ENCODE measurements at regions not wholly inside any gene's neighbourhood (a gene's known extent, or its start where the extent isn't known, plus 50 kb on each side); places are given as distances from the start of the nearest gene placed in this dataset.

DNA sequence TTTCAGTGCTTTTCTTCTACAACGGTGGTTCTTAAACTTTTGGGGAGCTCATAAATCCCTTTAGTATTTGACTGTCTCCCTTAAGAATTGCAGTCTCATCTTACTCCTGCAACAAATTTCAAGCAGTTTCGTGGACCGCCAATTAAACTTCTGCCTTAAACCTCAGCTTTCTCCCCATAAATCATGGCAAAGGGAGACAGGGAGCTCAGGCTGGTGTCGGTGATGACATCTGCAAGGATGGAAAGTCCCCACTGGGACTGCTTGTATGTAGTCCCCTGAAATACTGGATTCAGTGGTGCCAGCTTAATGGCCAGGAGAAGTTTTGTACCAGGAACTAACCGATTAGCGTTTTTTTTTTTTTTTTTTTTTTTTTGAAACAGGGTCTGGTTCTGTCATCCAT, 148.7 kb upstream of the ITGA6 start:
- no peak for DNase-seq (ENCODE audit: low read depth)
- H3K4me3 ChIP-seq (ENCODE audit: low read length), result no peak overlapping the region
- TF ChIP-seq, protein P1, sequence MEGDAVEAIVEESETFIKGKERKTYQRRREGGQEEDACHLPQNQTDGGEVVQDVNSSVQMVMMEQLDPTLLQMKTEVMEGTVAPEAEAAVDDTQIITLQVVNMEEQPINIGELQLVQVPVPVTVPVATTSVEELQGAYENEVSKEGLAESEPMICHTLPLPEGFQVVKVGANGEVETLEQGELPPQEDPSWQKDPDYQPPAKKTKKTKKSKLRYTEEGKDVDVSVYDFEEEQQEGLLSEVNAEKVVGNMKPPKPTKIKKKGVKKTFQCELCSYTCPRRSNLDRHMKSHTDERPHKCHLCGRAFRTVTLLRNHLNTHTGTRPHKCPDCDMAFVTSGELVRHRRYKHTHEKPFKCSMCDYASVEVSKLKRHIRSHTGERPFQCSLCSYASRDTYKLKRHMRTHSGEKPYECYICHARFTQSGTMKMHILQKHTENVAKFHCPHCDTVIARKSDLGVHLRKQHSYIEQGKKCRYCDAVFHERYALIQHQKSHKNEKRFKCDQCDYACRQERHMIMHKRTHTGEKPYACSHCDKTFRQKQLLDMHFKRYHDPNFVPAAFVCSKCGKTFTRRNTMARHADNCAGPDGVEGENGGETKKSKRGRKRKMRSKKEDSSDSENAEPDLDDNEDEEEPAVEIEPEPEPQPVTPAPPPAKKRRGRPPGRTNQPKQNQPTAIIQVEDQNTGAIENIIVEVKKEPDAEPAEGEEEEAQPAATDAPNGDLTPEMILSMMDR (IDR thresholded peaks at IDR 0.05; ENCODE audit: insufficient read depth, low read depth, low read length, missing control alignments), result no peak

DNA sequence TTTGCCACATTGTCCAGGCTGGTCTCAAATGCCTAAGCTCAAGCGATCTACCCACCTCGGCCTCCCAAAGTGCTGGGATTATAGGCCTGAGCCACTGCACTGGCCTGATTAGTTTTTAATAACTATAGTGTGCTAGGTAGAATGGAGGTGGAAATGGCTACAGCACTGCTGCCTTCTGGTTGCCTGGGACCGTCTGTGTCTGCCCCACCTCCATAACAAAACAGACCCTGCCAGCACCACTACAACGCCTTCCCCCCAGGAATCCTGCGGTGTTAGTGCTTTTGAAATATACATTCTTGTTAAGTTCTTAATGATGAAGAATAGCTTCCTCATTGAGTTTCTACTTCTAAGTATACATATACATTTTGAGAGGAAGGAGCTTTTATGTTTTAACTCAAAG, 148.2 kb upstream of the ITGA6 start:
- no peak for DNase-seq (ENCODE audit: low read depth)
- TF ChIP-seq, protein P1 (IDR thresholded peaks at IDR 0.05; ENCODE audit: insufficient read depth, low read depth, low read length, missing control alignments), result no peak
- H3K4me3 ChIP-seq (ENCODE audit: low read length), result no peak overlapping the region

DNA sequence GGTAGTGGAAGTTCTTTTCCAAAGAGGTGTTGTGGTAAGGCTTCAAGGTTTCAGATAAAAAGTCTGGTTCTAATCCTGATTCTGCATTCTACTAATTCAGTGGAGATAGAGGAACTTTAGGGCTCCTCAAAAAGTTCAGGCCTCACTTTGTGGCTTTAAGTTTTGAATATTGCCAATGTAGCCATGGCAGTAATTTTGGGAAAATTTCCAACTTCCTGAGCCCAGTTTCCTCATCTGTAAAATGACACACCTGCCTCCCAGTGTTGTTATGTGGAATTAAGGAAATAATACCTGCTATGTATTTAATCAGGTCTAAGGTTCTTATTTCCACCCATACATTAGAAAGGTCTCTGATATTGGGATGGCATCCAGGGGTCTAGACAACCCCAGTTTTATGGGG, 147.6 kb upstream of the ITGA6 start:
- no peak overlapping the region for H3K4me3 ChIP-seq (ENCODE audit: low read length)
- TF ChIP-seq, protein P1 (IDR thresholded peaks at IDR 0.05; ENCODE audit: insufficient read depth, low read depth, low read length, missing control alignments), result peak; percentile 34
- DNase-seq (ENCODE audit: low read depth), result peak; percentile 47

DNA sequence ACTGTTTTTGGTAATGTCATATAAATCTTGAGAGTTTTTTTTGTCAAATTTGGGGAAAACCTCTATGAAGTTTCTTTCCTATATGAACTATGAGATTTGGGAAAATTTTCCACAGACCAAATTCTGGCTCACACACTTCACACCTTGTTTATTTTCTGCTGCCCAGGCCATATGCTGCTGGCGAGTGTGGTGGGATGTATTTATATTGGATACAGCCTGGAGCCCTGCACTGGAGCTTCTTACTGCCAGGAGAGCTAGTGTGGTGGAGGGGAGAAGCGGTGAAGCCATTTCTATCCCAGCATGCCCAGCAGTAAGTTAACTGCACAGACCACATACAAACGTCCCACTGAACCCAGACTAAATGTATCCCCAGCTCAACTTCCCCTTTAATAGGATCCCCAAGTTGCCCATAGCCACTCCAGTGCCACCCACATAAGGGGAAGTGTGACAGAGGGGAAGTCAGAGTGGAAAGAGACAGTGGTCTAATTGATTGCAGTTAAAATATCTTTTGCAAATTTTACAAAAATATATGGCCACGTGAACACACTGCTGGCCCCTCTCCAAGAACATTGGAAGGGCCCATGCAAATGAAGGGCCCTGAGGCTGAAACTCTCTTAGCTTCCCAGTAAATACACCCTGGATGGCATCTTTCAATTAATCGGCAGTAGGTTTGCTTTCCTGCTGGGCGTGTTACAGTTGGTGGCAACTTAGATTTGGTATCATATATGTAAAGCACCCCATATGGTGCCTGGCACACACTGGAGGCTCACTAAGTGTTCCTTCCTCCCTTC, 146.6 kb upstream of the ITGA6 start:
- DNase-seq (ENCODE audit: low read depth), result no peak
- TF ChIP-seq, protein P1 (IDR thresholded peaks at IDR 0.05; ENCODE audit: insufficient read depth, low read depth, low read length, missing control alignments), result no peak
- H3K4me3 ChIP-seq (ENCODE audit: low read length), result no peak overlapping the region

DNA sequence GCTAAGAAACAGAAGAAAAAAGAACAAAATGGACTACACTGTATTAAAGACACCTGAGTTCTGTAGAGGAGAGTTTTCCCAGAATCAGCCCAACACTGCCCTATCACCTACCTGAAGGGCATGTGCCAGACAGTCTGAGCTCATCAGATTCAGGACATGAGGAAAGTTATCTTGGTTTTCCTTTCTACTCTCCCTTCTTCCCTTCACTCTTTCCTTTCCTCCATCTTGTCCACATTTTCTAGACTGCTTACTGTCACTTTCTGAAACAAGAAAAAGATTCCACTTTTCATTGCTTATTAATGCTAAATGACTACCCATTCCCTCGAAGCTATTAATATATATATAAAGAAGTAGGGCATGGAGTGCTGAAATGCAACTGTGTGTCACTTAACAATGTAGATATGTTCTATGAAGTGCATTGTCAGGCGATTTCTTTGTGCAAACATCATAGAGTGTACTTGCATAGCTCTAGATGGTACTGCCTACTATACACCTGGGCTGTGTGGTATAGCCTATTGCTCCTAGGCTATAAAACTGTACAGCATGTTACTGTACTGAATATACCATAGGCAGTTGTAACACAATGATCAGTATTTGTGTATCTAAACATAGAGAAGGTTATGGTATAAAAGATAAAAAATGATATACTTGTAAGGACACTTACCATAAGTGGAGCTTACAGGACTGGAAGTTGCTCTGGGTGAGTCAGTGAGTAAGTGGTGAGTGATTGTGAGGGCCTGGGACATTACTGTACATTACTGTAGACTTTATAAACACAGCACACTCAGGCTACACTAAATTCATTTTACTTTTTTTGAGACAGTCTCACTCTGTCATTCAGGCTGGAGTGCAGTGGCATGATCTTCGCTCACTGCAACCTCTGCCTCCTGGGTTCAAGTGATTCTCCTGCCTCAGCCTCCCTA, 145.5 kb upstream of the ITGA6 start:
- H3K4me3 ChIP-seq (ENCODE audit: low read length), result no peak overlapping the region
- TF ChIP-seq, protein P1 (IDR thresholded peaks at IDR 0.05; ENCODE audit: insufficient read depth, low read depth, low read length, missing control alignments), result no peak
- peak; percentile 90 for DNase-seq (ENCODE audit: low read depth)

DNA sequence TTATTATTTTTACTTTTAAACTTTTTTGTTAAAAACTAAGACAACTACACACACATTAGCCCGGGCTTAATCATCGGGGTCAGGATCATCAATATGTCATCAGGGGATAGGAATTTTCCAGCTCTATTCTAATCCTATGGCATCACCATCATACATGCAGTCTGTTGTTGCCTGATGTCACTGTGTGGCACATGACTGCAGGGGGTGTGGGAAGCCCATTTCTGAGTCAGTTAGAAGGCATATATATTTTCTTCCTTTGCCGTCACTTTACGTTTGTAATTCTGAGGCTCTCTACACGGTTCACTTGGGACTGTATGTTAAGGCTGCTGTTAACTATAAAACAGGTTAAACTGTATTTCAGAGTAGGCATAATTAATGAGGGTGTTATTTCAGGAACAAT, 144.4 kb upstream of the ITGA6 start:
- TF ChIP-seq, protein P1 (IDR thresholded peaks at IDR 0.05; ENCODE audit: insufficient read depth, low read depth, low read length, missing control alignments), result no peak
- DNase-seq (ENCODE audit: low read depth), result peak; percentile 97
- H3K4me3 ChIP-seq (ENCODE audit: low read length), result no peak overlapping the region
